ENCODE measurements at regions not wholly inside any gene's neighbourhood (a gene's known extent, or its start where the extent isn't known, plus 50 kb on each side); places are given as distances from the start of the nearest gene placed in this dataset.
"Not testable (repeated sequence)": the region's sequence is repeated elsewhere in the genome, so short reads cannot be mapped to it uniquely, and the experiment has no call there.

GRCh38 chr1:47661040-47661439 lies 223.2 kb downstream of the FOXD2 start:
- no peaks in the 10 kb centered on the region for H3K9me3 ChIP-seq (replicated peaks; ENCODE audit: low read length)
- no peaks in the 10 kb centered on the region for H3K36me3 ChIP-seq (ENCODE audit: insufficient read depth, low read length)
- H3K4me1 ChIP-seq (ENCODE audit: control insufficient read depth, insufficient read depth, low read length): no peaks in the 10 kb centered on the region
- H3K9ac ChIP-seq (ENCODE audit: low read depth, low read length): no peak overlapping the region
- H3K4me2 ChIP-seq (ENCODE audit: low read length): no peak overlapping the region
- peaks cover 7% of the 10 kb centered on the region for H3K27me3 ChIP-seq (ENCODE audit: control insufficient read depth, insufficient read depth, low read length)
- no peak overlapping the region for H3K4me3 ChIP-seq (ENCODE audit: low read length)

- Histone ChIP-seq H3K27me3 (ENCODE audit: control insufficient read depth, insufficient read depth, low read length) (peaks cover 7% of the 10 kb centered on the region), H3K9me3 (replicated peaks; ENCODE audit: low read length) (no peaks in the 10 kb centered on the region), H3K4me1 (ENCODE audit: control insufficient read depth, insufficient read depth, low read length) (no peaks in the 10 kb centered on the region), H3K4me2 (ENCODE audit: low read length) (no peak overlapping the region), H3K4me3 (ENCODE audit: low read length) (no peak overlapping the region), H3K9ac (ENCODE audit: low read depth, low read length) (no peak overlapping the region), H3K36me3 (ENCODE audit: insufficient read depth, low read length) (no peaks in the 10 kb centered on the region)
These were observed 224.2 kb downstream of the FOXD2 start for GRCh38 chr1:47662068-47662467.

- Histone ChIP-seq H3K9ac (ENCODE audit: low read depth, low read length) (no peak overlapping the region), H3K4me1 (ENCODE audit: control insufficient read depth, insufficient read depth, low read length) (no peaks in the 10 kb centered on the region), H3K36me3 (ENCODE audit: insufficient read depth, low read length) (no peaks in the 10 kb centered on the region)
These were observed 225.4 kb downstream of the FOXD2 start for GRCh38 chr1:47663286-47663685.

GRCh38 chr1:47664356-47664755 lies 226.5 kb downstream of the FOXD2 start:
- H3K9me3 ChIP-seq (replicated peaks; ENCODE audit: low read length): no peaks in the 10 kb centered on the region
- H3K4me1 ChIP-seq (ENCODE audit: control insufficient read depth, insufficient read depth, low read length): no peaks in the 10 kb centered on the region
- peaks cover 5% of the 10 kb centered on the region for H3K27me3 ChIP-seq (ENCODE audit: control insufficient read depth, insufficient read depth, low read length)
- no peak overlapping the region for H3K4me2 ChIP-seq (ENCODE audit: low read length)
- no peak overlapping the region for H3K4me3 ChIP-seq (ENCODE audit: low read length)
- H3K36me3 ChIP-seq (ENCODE audit: insufficient read depth, low read length): no peaks in the 10 kb centered on the region
- no peak overlapping the region for H3K9ac ChIP-seq (ENCODE audit: low read depth, low read length)

More at GRCh38 chr1:47663286-47663685, 225.4 kb downstream of the FOXD2 start:
- no peaks in the 10 kb centered on the region for H3K9me3 ChIP-seq (replicated peaks; ENCODE audit: low read length)
- H3K4me3 ChIP-seq (ENCODE audit: low read length): no peak overlapping the region
- no peak overlapping the region for H3K4me2 ChIP-seq (ENCODE audit: low read length)
- H3K27me3 ChIP-seq (ENCODE audit: control insufficient read depth, insufficient read depth, low read length): peaks cover 7% of the 10 kb centered on the region

- not testable (repeated sequence) for H3K9me3 ChIP-seq (replicated peaks; ENCODE audit: low read length); H3K4me2 ChIP-seq (ENCODE audit: low read length); H3K27me3 ChIP-seq (ENCODE audit: control insufficient read depth, insufficient read depth, low read length); H3K4me1 ChIP-seq (ENCODE audit: control insufficient read depth, insufficient read depth, low read length); H3K36me3 ChIP-seq (ENCODE audit: insufficient read depth, low read length); H3K4me3 ChIP-seq (ENCODE audit: low read length); H3K9ac ChIP-seq (ENCODE audit: low read depth, low read length)
These were observed 227.1 kb downstream of the FOXD2 start for GRCh38 chr1:47664896-47665295.

GRCh38 chr1:47669081-47669585 lies 231.3 kb downstream of the FOXD2 start:
- Histone ChIP-seq H3K36me3 (ENCODE audit: insufficient read depth, low read length) (no peaks in the 10 kb centered on the region), H3K4me1 (ENCODE audit: control insufficient read depth, insufficient read depth, low read length) (no peaks in the 10 kb centered on the region), H3K27me3 (ENCODE audit: control insufficient read depth, insufficient read depth, low read length) (no peaks in the 10 kb centered on the region), H3K9ac (ENCODE audit: low read depth, low read length) (no peak overlapping the region), H3K4me2 (ENCODE audit: low read length) (no peak overlapping the region), H3K4me3 (ENCODE audit: low read length) (no peak overlapping the region), H3K9me3 (replicated peaks; ENCODE audit: low read length) (no peaks in the 10 kb centered on the region)

- no peaks in the 10 kb centered on the region for H3K36me3 ChIP-seq (ENCODE audit: insufficient read depth, low read length)
- no peak overlapping the region for H3K4me3 ChIP-seq (ENCODE audit: low read length)
- no peak overlapping the region for H3K4me2 ChIP-seq (ENCODE audit: low read length)
- H3K9ac ChIP-seq (ENCODE audit: low read depth, low read length): no peak overlapping the region
- H3K27me3 ChIP-seq (ENCODE audit: control insufficient read depth, insufficient read depth, low read length): no peaks in the 10 kb centered on the region
- no peaks in the 10 kb centered on the region for H3K9me3 ChIP-seq (replicated peaks; ENCODE audit: low read length)
- no peaks in the 10 kb centered on the region for H3K4me1 ChIP-seq (ENCODE audit: control insufficient read depth, insufficient read depth, low read length)
These were observed 234.8 kb downstream of the FOXD2 start for GRCh38 chr1:47672622-47673021.

GRCh38 chr1:47674189-47674588 lies 236.3 kb downstream of the FOXD2 start:
- no peaks in the 10 kb centered on the region for H3K36me3 ChIP-seq (ENCODE audit: insufficient read depth, low read length)
- no peak overlapping the region for H3K4me3 ChIP-seq (ENCODE audit: low read length)
- H3K4me2 ChIP-seq (ENCODE audit: low read length): no peak overlapping the region
- no peak overlapping the region for H3K9ac ChIP-seq (ENCODE audit: low read depth, low read length)
- H3K27me3 ChIP-seq (ENCODE audit: control insufficient read depth, insufficient read depth, low read length): no peaks in the 10 kb centered on the region
- no peaks in the 10 kb centered on the region for H3K9me3 ChIP-seq (replicated peaks; ENCODE audit: low read length)
- H3K4me1 ChIP-seq (ENCODE audit: control insufficient read depth, insufficient read depth, low read length): no peaks in the 10 kb centered on the region

- Histone ChIP-seq H3K4me2 (ENCODE audit: low read length) (no peak overlapping the region), H3K36me3 (ENCODE audit: insufficient read depth, low read length) (no peaks in the 10 kb centered on the region)
These were observed 237.3 kb downstream of the FOXD2 start for GRCh38 chr1:47675047-47675675.

GRCh38 chr1:47675721-47676120 lies 237.9 kb downstream of the FOXD2 start:
- no peaks in the 10 kb centered on the region for H3K36me3 ChIP-seq (ENCODE audit: insufficient read depth, low read length)
- H3K4me3 ChIP-seq (ENCODE audit: low read length): no peak overlapping the region
- H3K27me3 ChIP-seq (ENCODE audit: control insufficient read depth, insufficient read depth, low read length): no peaks in the 10 kb centered on the region
- no peak overlapping the region for H3K4me2 ChIP-seq (ENCODE audit: low read length)
- H3K9ac ChIP-seq (ENCODE audit: low read depth, low read length): no peak overlapping the region
- H3K4me1 ChIP-seq (ENCODE audit: control insufficient read depth, insufficient read depth, low read length): no peaks in the 10 kb centered on the region
- no peaks in the 10 kb centered on the region for H3K9me3 ChIP-seq (replicated peaks; ENCODE audit: low read length)

More at GRCh38 chr1:47675047-47675675, 237.3 kb downstream of the FOXD2 start:
- Histone ChIP-seq H3K9ac (ENCODE audit: low read depth, low read length) (no peak overlapping the region), H3K4me1 (ENCODE audit: control insufficient read depth, insufficient read depth, low read length) (no peaks in the 10 kb centered on the region), H3K9me3 (replicated peaks; ENCODE audit: low read length) (no peaks in the 10 kb centered on the region), H3K4me3 (ENCODE audit: low read length) (no peak overlapping the region), H3K27me3 (ENCODE audit: control insufficient read depth, insufficient read depth, low read length) (no peaks in the 10 kb centered on the region)

GRCh38 chr1:47676311-47677054 lies 238.6 kb downstream of the FOXD2 start:
- Histone ChIP-seq H3K4me3 (ENCODE audit: low read length) (no peak overlapping the region), H3K9ac (ENCODE audit: low read depth, low read length) (no peak overlapping the region), H3K9me3 (replicated peaks; ENCODE audit: low read length) (no peaks in the 10 kb centered on the region), H3K27me3 (ENCODE audit: control insufficient read depth, insufficient read depth, low read length) (no peaks in the 10 kb centered on the region), H3K4me2 (ENCODE audit: low read length) (no peak overlapping the region), H3K36me3 (ENCODE audit: insufficient read depth, low read length) (no peaks in the 10 kb centered on the region), H3K4me1 (ENCODE audit: control insufficient read depth, insufficient read depth, low read length) (no peaks in the 10 kb centered on the region)

Measured in skeletal muscle satellite cell (primary cell).